NCI-H748 treated with DMSO at 0.1 percent for 48 hours (cell line): ENCODE measurements at regions not wholly inside any gene's neighbourhood (a gene's known extent, or its start where the extent isn't known, plus 50 kb on each side); places are given as distances from the start of the nearest gene placed in this dataset.

Experiments
- DNase-seq: peaks from one replicate; lab custom pipeline; 2025; lab: John Stamatoyannopoulos, UW

DNA sequence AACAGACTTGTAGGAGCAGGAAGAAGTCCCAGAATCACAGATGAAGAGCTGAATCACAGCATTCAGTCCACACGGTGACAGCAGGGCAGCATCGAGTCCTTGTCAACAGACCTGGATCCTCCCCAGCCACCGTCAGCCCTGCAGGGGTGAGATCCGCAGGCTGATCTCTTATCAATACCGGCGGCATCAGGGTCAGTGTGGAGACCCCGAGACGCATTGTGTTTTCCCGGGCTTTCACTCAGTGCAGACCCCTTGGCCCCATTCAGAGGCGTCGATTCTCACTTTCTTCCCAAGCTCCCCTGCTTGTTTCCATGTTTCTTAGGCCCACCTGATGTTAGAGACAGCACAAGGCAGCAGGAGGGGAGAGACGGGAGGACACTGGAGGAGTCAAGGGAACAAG, 609.6 kb downstream of the PTPRU start:
- no peak for DNase-seq

DNA sequence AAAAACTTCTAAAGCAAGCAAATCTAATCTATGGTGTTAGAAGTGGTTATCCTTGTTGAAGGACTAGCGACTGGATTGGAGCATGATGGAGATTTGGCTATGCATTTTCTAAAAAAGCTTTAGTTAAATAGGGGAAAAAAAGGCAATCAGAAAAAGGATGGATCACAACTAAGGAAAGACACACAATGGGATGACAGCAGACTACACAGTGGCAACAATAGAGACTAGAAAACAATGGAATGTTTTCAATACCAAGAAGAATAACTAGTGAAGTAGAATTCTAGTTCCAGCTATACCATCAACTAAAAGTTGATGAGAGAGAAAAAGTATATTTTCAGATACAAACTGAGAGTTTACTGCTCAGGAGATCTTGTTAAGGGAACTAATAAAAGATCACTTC, 605.8 kb downstream of the PTPRU start:
- DNase-seq: no peak

DNA sequence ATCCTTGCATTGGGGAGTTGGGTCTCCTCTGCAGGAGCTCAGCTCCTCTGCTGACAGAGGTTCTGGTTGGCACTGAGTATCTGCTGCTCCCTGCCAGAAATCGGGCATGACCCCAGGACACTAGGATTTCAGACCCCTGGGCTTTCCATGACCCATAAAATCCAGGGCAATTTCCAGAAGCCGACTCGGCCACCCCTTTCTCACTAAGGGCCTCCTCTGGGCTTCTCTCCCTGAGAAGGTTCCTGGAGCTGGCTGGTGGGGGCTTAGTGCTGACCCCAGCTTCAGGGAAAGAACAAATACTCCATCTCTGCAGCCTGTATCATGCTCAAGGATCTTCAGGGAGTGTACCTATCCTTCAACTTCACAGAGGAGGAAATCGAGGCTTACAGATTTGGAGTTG, 603.4 kb downstream of the PTPRU start:
- DNase-seq: no peak

DNA sequence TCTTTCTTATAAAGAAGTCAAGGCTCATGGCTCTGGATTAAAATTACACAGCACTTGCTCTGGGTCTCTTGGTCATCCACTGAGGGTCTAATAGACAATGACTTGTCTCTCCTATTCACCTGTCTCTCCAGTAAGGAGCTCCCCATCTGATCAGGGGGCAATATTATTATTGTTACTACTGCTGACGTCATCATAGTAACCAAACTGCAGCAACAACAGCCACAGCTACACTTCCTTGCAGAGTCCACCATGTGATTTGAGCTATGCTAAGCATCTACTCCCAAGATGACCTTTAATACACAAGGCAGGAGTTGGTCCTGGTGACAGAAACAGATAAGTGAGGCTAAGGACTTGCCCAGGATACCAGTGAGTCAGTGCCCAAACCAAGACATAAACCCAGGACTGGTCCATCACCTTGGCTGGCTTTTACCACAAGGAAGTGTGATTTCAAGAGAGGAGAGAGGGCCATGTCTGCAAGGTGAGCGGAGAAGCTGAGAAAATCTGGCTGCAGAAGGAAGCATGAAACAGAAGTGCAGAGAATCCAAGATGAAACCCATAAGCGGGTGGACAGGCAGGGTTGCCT, 602.5 kb downstream of the PTPRU start:
- no peak for DNase-seq

DNA sequence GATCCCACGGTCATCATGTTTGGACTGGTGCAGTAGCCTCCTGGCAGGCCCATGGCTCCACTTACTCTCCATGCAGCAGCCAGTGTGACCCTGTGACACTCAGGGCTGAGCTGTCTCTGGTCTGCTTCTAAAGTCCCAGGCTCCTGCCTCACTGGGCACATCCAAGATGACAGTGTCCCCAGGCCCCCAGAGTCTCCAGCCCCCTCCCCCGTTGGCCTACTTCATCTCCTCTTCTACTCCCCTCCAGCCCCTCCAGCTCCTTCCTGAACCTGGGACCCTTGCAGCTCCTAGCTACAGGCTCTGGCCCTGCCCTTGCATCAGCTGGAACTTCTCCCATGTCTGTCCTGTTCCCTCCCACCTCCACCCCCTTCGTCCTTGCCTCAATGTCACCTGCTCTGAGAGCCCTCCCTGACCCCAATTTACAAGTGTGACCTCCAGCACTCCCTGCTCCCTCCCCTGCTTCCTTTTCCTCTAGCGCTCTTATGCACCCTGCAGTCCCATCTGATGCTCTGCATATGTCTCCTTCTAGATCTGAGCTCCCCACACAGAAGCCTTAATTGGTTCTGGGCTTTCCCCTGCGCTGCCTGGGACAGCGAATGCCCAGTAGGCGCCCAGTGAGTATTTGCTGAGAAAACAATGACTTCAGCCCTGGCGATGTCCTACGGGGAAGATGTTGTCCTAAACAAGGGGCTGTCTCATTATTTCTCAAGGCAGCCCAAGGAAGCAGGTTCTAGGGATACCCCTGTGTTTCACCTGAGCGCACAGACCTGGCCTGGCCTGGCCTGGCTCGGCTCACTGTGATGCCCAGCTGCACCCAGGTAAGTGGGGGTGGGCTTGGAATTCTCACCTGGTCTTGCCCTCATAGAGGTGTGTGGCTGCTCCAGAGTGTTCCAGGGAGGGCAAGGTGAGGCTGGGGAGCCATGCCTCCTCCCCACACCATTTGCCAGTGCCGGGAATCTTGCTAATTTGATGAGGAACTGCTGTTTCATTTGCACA, 600.6 kb downstream of the PTPRU start:
- no peak for DNase-seq

DNA sequence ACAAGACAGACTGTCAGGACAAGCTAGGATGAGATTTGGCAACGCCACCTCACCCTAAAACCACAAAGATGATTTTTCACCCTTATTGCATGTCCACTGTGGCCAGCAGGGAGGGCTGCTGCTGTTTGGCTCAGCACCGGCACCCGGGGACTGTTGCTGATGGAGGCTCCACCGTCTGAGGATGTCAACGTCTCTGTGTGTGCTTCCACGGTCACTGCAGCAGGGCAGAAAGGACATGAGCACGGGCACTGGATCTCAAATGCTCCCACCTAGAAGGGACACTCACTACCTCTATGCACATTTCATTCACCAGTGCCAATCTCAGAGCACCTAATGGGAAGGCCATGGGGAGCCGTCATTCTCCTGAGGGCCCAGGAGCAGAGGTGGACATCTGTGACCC, 599.6 kb downstream of the PTPRU start:
- DNase-seq: no peak

DNA sequence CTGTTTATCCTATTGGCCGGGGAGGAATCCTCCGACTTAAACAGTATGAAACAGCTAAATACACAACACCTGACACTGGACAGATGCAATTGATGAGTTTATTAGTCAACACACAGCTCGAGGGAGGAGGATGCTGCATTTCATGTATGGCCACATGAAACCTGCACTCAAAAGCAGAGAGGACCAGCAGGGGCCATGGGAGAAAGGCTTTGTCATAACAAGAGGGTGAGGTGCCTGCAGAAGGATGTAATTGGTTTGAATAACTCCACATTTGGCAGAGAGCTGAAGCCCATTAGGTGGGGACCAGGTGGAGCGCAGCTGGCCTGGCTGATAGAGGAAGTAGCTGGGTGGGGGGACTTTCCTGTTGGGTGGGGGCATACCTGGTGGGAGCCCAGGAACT, 599.1 kb downstream of the PTPRU start:
- DNase-seq: peak; percentile 51

DNA sequence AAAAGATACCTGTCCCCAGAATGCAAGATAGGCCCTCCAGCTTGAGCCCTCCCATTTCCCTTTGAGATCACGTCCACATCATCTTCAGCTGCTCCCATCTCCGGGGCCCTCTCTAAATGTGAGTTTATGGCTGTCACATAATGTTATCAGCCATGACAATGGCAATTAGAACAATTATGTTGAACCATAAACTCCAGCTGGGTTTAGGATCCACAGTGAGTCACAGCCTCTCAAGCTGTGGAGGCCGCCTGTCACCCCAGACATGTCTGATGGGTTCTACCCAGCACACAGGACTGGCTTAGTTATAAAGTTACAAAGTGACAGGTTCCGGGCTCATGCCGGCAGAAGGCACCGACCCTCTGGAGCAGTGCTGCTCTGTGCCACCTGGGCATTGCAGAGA, 597.3 kb downstream of the PTPRU start:
- DNase-seq: peak; percentile 7

DNA sequence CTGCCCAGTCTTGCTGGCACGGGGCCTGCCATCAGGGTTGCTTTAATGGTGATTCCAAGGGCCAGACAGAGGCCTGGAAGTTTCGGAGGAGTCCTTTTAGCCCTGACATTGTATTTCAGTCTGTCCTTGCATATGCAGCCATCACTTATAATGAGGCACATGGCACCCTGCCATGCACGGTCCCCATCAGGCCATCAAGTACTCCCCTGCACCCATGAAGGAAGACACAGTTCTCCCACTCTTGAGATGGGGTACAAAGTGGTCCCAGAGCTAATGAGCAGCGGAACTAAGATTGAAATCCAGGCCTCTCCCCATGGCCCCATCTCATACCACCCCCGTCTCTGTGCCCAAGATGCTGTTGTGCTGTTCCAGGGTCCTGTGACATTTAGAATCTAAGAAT, 596.6 kb downstream of the PTPRU start:
- no peak for DNase-seq

DNA sequence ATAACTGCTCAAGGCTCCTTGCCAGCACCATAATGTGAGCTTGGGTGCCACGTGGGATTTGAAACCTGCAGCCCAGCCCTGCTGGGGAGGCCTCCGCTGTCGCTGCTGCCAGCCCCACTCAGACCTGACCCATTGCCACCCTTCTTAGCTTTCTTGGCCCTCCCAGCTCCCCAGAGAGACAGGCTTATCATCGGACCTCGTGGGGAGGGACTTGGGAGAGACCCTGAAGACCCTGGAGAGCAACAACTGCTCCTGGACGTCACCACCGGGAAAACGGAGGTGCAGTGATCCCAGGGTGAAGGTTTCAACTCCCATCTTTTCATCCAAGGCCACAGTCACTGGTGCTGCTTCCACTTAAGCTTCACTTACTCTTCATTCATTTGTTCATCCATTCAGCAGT, 596.1 kb downstream of the PTPRU start:
- DNase-seq: no peak

DNA sequence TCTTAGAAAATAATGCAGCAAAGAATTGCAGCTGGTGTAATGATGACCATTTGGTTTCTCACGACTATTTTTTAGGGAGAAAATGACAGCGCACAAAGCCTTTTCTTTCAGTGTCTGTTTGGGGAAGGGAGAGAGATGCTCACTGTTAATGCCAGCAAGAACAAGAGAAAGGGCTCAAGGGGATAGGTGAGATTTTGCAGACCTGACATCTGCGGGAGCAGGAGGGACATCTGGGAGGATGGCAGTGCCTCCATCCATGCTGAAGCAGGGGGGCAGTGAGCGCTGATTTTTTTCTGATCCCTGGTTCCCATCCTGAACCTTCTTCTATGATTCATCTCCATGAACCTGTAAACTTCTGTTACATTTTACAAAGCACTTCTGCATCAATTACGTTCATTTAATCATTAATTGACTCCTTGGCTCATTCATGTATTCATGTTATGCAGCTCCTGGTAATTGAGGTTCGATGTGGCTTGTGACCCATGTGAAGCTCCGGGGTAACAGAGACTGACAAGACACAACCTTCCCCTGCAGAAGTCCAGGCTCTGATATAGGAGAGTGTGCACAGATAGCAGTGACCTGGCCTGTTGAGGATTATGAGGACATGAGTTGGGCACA, 595.3 kb downstream of the PTPRU start:
- no peak for DNase-seq

DNA sequence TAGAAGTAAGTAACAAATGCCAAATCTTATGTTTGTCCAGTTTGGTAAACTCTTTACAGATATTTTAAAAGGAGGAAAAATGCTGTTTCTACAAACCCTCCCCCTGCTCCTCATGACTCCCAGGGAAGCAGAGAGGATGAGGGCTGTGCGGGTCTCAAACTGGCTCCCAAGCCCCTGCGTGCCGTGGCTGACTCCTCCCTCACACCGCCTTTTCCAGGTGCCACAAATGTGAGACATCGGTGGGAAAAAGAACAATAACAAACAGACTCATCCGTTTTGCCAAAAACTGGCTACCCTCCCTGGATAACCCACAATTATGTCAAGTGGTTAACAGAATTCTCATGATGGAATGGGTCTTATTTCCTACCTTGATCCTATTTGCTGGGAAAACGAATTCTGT, 594.6 kb downstream of the PTPRU start:
- DNase-seq: no peak

DNA sequence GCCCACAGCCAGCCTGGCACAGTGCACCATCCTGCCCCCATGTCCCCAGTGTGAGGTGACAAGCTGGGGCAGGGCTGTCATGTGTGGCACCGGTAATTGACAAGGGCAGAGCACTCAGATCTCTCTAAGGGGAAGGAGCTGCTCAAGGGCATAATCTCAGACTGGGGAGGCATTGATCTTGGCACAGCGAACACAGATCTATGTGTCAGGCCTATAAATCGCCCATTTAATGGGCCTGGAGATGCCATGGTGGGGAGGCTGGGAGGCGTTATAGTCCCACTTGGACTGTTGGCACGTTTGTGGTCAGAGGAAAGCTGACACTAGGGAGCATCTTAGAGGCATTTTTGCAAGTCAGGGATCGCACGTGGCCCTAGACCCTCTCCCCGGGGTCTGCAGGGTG, 594.1 kb downstream of the PTPRU start:
- DNase-seq: no peak

DNA sequence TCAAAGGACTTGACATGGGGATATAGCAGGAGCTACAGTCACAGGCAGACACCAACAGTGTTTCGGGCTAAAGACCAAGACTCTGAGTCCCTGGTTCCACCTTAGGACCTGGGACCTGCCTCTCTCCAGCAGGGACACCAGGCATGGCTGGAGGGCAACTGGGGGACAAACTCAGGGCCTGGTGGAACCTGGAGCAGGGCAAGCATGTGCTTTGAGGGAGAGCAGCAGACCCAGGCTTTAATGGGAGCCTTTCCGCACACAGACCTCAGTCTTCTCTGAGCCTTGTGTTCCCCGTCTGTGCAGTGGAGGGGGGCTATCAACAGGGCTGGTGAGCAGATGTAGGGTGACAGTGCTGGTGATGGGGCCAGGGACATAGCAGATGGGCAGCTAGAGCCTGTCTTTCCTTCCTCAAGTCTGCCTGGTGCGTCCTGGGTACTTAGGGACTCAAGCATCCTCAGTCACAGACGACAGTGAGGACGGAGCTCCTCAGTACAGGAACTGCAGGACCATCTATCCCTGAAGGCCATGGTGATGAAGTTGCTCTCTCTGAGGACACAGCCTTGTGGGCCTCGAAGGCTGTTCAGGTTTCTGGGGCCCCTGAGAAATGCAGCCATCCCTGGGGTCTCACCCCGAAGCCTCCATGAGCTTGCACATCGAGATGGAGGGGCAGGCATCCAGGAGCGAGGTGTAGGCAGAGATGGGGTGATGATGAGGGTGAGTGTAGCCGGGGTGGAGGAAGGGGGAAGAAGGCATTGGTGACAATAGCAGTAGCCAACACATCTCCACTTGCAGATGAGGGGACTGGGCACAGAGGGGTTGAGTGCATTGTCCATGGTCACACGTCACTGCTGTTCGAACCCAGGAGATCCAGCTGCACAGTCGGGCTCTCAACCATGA, 593.4 kb downstream of the PTPRU start:
- DNase-seq: no peak

DNA sequence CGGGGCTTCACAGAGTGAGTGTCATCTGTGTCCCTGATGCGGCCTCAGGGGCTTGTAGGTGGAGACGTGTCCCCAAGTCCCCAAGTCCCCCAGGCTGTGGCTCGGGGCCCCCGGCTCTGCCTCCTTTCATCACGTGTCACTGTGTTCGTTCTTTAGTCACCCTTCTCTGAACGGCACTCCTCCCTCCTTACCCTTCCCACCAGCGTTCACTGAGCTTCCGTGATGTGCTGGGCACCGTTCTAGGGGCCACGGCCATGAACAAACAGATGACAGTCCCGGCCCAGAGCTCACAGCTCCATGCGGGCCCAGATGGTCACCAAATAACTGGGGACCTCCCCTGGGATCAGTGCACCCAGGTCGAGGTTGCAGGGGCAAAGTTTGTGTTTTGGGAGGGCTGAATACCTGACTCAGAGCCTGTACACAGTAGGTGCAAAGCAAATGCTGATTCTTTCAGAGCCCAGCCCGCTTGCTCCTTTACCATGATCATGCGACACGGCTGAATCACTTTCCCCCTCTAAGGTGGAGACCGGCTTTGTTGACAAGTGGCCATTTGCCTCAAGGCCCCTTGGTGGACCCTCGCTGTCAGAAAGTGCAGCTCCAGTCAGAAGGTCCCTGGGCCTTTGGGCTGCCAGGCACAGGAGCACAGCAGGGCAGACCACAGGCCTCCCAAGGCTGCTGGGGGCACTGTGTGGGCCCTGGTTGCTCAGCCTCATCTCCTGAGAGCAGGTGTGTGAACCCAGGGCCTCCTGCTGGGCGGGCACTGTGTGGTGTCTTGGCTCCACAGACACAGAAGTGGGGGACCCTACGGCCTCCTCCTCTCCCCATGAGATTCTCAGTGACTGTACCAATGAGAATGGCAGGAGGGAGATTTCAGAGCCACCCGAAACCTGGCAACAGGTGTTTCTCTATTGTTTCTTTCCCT, 592.5 kb downstream of the PTPRU start:
- DNase-seq: no peak

DNA sequence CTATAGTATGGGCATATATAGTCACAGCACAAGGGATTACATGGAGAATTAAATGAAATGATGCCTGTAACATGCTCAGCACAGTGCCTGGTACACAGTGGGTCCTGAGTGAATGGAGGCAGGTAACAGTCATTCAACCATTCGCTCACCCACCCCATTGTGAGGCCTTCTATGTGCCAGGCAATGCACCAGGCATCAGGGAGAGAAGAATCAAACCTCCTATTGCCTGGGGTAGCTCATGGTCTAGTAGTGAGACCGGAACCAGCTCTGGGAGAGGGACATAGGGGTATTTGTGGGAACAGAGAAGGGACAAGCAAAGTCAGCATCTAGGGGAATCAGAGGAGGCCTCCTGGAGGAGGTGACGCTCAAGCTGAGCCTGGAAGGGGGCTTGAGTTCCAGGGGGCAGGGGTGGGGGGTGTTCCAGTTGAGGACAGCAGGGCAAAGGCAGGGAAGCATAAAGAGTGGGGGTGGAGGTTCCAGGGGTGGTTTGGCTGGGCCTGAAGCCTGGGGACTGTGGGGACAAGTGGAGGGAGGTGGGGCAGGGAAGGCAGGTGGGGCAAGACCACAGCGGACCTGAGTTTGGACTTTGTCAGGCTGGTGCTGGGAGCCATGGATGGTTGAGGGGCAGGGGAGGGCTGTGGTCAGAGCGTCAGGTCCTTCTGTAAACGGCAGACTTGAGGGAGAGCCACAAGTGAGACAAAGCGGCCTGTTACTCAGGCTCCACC, 591.6 kb downstream of the PTPRU start:
- no peak for DNase-seq

DNA sequence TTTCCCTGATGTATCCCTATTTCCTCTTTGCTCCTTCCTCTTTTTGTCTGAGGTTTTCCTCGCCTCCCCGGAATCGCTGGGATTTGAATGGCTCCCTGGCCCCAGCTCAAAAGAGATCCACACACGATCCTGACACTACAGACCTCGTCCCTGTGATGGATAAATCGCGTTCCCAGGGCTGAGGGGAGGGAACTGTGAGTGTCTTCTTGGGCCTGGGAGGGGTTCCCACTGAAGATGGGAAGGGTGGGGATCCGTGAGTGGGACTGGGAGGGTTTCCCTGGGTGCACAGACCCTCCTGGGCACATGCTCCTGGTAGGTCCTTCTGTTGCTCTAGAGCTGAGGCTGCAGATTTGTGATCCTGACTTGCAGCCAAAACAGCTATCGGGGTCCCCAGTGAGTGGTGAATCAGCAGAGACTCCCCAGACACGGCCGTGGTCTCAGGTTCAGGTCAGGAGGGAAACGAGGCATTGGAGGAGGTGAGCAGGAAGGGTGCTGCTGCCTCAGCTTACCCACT, 591.0 kb downstream of the PTPRU start:
- no peak for DNase-seq

DNA sequence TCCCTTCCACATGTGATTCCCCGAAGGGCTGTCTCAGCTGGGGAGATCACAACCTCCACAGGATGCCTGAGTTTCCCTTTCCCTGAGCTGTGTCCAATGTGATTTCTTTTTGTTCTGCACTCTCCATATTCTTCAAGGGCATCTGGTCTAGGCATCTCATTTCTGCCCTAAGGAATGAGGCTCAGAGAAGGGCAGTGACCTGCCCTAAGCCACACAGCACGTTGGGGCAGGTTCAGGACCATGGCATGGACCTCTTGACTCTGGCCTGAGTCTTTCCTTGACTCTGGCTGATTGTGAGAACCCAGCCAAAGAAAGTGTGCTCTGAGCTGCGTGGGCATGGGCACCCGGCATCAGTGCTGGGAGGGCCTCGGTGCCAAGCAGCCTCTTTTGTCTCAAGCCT, 590.3 kb downstream of the PTPRU start:
- DNase-seq: no peak

DNA sequence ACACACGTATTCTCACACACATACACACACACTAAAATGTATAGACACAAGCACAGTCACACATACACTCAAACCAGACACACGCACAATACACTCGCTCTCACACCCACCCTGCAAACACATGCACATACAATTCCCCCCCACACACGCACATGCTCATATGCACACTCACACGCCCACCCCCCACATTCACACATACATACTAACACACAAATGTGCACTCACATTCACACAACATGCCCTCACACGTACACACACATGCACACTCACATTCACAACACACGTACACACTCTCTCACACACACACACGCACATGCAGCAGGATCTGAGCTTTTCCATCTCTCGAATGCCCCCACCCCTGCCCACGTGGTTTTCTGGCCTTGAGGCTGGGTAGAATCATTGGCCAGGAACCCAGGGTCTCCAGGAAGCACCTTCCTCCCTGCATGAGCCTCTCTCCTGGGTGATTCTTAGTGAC, 589.7 kb downstream of the PTPRU start:
- DNase-seq: no peak
